Uterus (tissue), 2 donors: ENCODE measurements at regions not wholly inside any gene's neighbourhood (a gene's known extent, or its start where the extent isn't known, plus 50 kb on each side); places are given as distances from the start of the nearest gene placed in this dataset.

Experiments
- CTCF ChIP-seq, 4 experiments: fragments of 200-600 bp in 2 of 4; fragments of 450-650 bp in 2 of 4; sonication (generic) in 2 of 4; IDR thresholded peaks; one replicate each; pipeline ENCODE4 v1.5.1; 2016 to 2019; ENCODE audit warnings: antibody characterized with exemption in 4 of 4, mild to moderate bottlenecking in 2 of 4, moderate library complexity in 1 of 4
- POLR2A ChIP-seq, 2 donors: fragments of 450-650 bp; IDR thresholded peaks; one replicate each; pipeline ENCODE4 v1.6.1; 2016; ENCODE audit warnings: antibody characterized with exemption in 2 of 2, mild to moderate bottlenecking in 1 of 2, moderate library complexity in 1 of 2

- TF ChIP-seq CTCF (IDR thresholded peaks at IDR 0.05): no peak
- TF ChIP-seq POLR2A (IDR thresholded peaks at IDR 0.05): no peak
Measured at GRCh38 chr18:75810516-75810915, 383.0 kb upstream of the SMIM21 start.
